ENCODE measurements at regions not wholly inside any gene's neighbourhood (a gene's known extent, or its start where the extent isn't known, plus 50 kb on each side); places are given as distances from the start of the nearest gene placed in this dataset.

DNA sequence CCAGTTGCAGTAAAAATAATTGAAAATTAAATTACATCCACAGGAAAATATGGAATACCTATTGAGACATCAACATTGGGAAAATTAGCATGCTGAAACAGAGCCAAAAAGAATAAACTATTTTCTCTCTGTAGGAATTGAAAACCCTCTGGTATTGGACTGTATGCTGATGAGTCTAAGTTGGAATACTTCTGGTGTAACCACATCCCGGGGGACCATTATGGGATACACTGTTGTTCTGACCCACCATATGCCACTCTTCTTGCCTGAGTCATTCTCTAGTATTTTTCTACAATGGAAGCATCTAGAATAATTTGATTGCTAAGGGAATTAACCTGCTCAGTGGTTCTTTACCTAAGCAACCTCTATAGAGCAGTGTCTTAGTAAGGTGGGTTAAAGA lies 640.7 kb upstream of the AGA start:
- no peak for DNase-seq (ENCODE audit: low read depth)
- H3K4me3 ChIP-seq (ENCODE audit: low read depth, low read length) = no peak overlapping the region

DNA sequence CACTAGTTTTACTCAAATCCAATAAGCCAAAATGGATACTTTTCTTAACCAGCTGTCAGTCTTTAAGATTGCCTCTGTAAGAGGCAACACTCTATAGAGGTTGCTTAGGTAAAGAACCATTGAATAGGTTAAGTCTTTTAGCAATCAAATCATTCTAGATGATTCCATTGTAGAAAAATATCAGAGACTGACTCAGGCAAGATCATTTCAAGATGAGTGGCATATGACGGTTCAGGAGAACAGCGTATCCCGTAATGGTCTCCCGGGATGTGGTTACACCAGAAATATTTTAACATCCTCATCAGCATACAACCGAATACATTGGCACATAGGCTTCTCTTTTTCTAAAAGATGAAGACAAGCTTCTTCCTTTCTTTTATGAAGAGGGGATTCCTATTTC lies 641.7 kb upstream of the AGA start:
- no peak for DNase-seq (ENCODE audit: low read depth)
- H3K4me3 ChIP-seq (ENCODE audit: low read depth, low read length) = no peak overlapping the region

DNA sequence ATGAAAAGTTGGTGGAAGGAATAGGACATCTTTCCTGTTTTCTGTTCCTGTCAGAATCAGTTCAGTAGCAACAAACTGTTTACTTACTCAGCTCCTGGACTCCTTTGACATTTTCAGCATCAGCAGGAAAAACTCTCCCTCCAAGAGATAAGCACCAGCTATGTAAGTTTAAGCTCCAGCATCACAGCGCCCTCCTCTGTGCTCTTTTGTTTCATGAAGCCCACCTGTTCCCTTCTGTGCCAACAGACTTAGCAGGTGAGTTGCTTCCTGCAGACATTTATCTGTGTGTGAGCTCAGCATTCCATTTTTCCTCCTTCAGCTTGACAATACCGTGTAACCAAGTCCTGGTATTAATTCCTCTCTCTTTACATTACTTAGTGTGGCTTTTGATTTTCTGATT lies 644.1 kb upstream of the AGA start:
- DNase-seq (ENCODE audit: low read depth) = no peak

DNA sequence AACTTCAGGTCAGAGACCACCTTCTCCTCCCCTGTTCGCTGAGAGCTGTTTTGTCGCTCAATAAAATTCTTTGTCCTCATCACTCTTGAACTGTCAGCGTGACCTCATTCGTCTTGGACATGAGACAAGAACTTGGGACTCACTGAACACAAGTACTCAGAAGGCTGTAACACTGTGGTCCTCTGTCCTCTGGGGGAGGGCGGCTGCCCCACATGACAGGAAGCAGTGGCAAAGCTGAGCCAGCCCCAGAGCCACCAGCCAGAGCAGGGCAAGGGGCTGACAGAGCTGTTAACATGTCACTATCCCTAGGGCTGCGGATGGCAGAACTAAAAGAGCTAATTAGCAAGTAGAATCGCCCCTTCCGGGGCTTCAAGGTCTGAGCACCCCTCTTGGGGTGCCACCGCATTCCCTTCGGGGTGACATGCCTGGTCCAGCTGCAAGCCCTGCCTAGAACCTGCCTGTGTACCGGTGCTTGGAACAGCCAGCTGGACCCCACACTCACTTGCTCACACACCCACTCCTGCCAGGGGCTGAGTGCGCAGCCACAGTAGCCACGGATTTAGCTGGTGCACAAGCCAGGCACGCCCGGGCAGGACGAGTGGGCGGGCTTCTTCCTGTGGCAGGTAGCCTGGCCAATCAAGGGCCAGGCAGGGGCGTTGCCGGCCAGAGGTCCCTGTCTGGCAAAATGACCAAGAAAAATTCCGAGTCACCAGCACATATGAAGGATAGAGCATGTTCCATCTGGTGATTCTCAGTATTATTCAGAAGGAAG lies 648.6 kb upstream of the AGA start:
- no peak overlapping the region for H3K4me3 ChIP-seq (ENCODE audit: low read depth, low read length)
- no peak for DNase-seq (ENCODE audit: low read depth)

More for the DNA sequence above, 644.1 kb upstream of the AGA start:
- no peak overlapping the region for H3K4me3 ChIP-seq (ENCODE audit: low read depth, low read length)

DNA sequence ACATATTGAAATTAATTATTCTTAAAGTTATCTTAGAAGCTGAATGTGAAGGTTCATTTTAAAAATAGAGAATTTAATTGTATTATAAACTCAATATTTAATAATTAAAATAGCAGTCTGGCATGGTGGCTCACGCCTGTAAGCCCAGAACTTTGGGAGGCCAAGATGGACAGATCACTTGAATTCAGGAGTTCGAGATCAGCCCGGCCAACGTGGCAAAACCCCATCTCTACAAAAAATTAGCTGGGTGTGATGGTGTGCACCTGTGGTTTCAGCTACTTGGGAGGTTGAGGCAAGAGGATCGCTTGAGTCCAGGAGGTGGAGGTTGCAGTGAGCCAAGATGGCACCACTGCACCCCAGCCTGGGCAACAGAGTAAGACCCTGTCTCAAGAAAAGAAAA lies 659.9 kb upstream of the AGA start:
- no peak for DNase-seq (ENCODE audit: low read depth)
- H3K4me3 ChIP-seq (ENCODE audit: low read depth, low read length) = no peak overlapping the region

DNA sequence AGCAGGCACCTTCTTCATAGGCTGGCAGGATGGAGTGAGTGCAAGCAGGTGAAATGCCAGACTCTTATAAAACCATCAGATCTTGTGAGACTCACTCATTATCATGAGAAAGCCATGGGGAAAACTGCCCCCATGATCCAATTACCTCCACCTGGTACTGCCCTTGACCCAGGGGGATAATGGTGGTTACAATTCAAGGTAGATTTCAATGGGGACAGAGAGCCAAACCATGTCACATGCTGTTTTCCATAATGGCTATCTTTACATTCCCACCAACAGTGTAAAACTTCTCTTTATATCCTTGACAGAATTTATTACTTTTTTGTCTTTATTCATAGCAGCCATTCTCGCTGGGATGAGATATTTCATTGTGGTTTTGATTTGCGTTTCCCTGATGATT lies 663.0 kb upstream of the AGA start:
- DNase-seq (ENCODE audit: low read depth) = no peak
- H3K4me3 ChIP-seq (ENCODE audit: low read depth, low read length) = no peak overlapping the region

DNA sequence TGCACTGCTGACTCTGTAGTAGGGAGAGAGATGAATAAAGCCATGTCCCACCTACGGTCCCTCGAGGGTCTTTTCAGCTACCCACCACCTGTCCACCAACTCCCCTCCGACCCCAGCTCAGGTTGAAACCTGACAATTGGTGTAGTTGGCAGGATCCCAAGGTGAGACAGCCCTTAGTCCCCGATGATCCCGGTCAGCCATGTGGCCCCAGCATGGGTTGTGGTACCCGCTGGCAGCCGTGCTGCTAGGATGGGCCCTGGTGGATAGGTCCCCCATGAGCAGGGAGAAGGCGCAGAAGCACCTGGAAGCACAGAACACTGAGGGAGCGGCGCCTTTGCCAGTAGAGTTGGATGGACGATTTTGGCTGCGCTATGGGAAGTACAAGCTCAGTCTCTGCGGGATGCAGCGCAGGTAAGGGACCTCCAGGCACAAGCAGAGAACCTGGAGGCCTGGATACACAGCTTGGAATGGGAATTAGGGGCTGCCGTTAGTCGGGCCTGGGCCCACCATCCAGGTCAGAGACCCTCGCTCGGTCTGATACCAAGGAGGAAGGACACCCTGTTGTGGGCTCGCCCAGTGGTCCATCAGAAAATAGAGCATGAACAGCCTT lies 694.6 kb upstream of the AGA start:
- H3K4me3 ChIP-seq (ENCODE audit: low read depth, low read length) = no peak overlapping the region
- DNase-seq (ENCODE audit: low read depth) = no peak

DNA sequence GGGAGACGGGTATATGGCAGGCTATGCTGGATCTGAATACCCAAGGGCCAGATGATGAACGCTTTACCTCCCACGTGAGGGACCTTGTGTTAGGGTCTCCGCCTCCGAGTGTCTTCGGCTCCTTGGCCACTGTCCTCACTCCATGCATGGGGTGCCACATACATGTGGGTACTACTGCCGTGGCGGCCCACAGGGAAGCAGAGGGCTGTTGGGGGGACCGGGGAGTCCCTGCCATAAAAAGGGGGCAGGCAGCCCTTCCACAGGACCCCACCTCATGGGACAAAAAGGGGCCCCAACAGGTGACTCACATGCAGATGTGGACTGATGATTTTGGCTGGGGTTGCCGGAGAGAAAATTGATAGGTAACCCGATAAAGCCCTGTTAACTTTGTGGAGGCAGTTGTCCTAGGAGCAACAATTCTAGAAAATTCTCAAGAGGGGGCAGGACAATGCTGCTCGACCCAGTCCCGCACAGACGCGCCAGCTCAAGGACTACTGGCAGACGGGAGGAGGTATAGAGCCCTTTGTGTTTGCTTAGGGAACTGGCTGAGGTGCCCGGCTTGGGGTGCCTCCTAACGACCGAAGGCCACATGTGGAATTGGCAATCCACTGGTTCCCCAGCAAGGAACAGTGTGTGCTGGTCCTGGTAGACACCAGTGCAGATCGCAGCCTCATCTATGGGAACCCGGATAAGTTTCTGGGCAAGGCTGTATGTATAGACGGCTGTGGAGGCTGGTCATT lies 695.7 kb upstream of the AGA start:
- no peak overlapping the region for H3K4me3 ChIP-seq (ENCODE audit: low read depth, low read length)
- DNase-seq (ENCODE audit: low read depth) = no peak

DNA sequence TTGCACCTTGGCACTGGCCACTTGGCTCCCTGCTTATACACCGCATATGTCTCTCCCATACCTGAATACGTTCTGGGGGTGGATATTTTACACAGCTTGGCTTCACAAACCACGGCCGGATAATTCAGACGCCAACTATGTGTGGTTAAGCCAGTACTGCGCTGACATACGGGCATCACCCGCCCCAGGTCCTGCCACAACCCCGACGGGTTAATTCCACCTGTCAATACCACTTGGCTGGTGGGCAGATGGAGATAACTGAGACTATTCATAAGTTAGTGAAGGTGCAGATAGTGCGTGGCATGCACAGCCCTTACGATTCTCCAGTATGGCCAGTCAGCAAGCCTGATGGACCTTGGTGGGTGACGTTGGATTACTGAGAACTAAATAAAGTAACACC lies 696.3 kb upstream of the AGA start:
- H3K4me3 ChIP-seq (ENCODE audit: low read depth, low read length) = no peak overlapping the region
- DNase-seq (ENCODE audit: low read depth) = no peak

DNA sequence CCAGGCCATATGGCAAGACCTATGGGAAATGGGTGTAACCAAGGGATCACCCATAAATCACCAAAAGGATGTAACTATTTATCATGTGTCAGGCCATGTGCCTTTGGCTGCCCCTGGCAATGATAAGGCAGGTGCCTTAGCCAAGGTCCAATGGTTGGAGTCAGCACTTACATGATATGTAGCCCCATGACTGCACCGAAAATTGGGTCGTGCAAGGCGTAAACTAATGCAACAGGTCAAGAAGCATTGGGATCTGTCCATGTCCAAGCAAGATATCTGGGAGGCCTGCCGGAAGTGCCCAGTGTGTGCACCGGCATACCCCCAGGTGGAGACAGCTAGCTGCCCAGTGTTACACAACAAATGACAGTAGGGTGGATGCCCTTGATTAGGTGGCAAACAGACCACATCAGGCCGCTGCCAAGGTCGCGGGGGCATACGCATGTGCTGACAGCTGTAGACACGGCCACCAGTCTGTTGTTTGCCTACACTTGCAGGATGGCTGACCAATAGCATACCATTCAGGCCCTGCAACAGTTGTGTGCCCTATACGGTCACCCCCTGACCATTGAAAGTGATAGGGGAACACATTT lies 698.2 kb upstream of the AGA start:
- no peak for DNase-seq (ENCODE audit: low read depth)
- no peak overlapping the region for H3K4me3 ChIP-seq (ENCODE audit: low read depth, low read length)

DNA sequence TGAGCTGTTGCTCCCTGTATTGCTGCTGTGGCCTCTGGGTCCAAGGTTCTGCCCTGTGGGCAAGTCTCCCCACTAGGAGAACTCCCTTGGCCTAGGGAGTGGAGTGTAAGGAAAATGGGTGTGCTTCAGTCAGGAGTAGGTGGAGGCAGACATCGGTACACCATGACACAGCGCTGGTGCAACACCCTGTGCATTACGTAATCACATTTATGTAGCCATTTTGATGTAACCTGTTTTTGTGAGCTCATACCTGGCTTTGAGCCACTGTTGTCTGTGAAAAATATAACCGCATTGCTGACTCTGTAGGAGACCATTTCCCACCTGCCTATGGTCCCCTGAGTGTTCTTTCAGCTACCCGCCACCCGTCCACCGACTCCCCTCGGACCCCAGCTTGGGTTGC lies 700.5 kb upstream of the AGA start:
- H3K4me3 ChIP-seq (ENCODE audit: low read depth, low read length) = no peak overlapping the region
- DNase-seq (ENCODE audit: low read depth) = no peak

DNA sequence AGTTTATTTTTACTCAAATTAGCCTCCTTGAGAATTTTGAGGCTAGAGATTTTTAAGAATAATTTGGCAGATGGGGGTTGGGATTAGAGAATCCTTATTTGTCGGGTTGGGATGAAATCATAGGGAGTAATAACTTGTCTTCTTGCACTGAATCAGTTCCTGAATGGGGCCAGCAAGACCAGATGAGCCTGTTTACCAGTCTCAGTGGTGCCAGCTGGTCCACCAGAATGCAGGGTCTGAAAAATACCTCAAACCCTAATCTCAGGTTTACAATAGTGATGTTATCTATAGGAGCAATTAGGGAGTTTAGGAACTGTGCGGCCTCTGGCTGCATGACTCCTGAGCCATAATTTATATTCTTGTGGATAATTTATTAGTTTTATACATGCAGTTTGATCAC lies 705.9 kb upstream of the AGA start:
- DNase-seq (ENCODE audit: low read depth) = no peak

DNA sequence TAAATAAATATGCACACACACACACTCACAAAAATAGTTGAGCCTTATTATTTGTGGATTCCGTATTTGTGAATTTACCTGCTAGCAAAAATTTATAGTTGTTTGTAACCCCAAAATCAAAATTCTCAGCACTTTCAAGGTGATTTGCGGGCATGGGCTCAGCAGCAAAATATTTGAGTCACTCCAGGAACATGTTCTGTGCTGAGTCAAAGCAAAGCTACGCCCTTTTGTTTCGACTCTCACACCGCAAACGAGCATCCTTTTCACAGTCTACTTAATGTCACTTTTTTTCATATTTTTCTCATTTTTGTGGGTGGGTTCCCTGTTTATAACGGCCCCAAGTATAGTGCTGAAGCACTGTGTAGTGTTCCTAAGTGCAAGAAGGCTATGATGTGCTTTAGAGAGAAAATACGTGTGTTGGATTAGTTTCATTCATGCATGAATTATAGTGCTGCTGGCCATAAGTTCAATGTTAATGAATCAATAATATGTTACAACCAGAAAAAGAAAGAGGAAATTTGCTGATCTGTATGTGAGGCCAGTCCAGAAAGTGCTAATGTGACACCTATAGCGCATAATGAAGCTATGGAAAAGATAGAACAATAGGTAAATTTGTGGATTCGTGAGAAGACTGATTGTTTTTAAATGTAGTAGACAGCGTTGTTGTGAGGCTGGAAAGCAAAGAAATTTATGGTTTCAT lies 723.2 kb upstream of the AGA start:
- DNase-seq (ENCODE audit: low read depth) = no peak
- no peak overlapping the region for H3K4me3 ChIP-seq (ENCODE audit: low read depth, low read length)

More for the DNA sequence above, 705.9 kb upstream of the AGA start:
- no peak overlapping the region for H3K4me3 ChIP-seq (ENCODE audit: low read depth, low read length)

DNA sequence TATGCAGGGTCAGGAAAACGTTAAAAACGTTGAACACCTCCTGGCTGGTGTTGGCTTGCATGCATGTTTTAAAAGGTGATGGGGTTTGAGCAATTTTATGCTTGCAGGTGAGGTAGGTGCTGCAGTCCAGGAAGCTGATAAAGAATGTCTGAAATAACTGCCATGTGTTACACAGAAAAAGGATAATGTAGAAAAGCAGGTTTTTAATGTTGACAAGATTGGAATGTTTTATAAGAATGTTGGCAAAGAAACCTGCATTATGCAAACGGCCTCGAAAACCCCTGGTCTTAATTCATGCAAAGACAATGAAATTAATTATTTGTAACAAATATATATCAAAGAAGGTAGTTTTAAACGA lies 723.7 kb upstream of the AGA start:
- H3K4me3 ChIP-seq (ENCODE audit: low read depth, low read length) = no peak overlapping the region
- no peak for DNase-seq (ENCODE audit: low read depth)

DNA sequence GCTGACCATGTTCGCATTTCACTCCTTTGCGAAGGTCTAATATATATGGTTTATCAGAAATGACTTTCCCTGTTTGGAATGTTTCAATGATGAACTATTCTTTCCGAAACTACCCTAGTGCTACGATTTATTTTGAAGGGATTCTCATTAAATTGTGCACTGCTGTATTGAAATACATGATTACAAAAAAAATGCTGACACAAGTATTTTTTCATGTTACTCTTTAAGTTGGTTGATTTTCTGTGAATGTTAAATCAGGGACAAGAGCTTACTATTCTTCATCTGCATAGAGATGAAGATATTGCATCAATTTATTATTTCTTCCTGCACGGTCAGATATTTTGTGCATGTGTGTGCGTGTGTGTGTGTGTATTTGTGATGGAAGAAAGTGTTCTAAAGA lies 731.5 kb upstream of the AGA start:
- DNase-seq (ENCODE audit: low read depth) = no peak
- no peak overlapping the region for H3K4me3 ChIP-seq (ENCODE audit: low read depth, low read length)

DNA sequence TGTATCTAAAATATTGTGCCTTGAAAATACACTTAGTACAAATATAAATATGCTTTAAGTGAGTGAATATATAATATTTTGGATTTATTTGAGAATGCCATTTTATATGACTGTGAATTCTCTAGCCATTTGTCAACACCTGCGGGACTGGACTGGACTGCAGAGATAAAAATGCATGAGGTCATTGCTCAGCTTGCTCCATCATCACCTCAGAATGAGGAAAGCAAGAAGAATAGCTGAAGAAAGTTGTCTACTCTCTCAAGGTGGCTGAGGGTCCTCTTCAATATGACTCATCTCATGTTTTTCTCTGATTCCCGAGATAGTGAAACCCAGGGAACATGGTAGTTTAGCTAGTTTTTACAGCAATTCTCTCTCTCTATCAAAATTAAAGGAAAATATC lies 732.5 kb upstream of the AGA start:
- no peak overlapping the region for H3K4me3 ChIP-seq (ENCODE audit: low read depth, low read length)
- DNase-seq (ENCODE audit: low read depth) = no peak

DNA sequence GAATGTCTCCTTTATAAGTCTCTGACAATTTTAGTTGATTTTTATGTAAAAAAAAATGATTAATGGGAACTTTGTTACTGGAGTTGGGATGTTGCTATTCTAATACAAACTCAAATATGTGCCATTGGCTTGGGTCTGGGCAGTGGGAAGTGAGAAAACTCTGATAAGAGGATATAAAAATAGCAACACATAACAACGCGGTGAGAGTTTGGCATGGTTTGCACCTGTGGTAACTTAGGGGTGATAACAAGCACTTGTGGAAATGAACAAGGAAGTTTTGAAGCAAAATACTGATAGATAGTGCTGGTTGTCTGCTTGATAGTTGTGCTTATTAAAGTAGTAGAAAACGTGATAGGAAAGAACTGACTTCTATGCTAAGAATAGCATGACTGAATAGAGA lies 743.3 kb upstream of the AGA start:
- DNase-seq (ENCODE audit: low read depth) = no peak
- no peak overlapping the region for H3K4me3 ChIP-seq (ENCODE audit: low read depth, low read length)

DNA sequence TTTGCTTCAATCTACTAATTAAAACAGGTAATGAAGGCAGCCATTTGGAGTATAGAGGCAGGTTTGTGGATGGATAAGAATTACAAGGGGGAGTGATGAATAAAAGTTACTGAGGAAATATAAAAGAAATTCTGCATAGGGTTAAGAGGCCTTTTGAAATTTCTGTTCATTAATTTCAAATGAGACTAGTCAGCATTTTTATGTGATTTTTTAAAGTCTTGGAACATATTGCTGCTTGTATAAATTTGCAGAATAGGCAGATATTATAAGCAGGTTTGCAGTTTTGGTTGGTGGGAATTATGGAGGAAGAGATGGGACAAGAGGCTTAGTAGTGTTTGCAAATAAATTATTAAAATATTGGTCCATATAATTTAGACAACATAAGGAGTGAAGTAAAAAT lies 750.4 kb upstream of the AGA start:
- no peak overlapping the region for H3K4me3 ChIP-seq (ENCODE audit: low read depth, low read length)
- no peak for DNase-seq (ENCODE audit: low read depth)

DNA sequence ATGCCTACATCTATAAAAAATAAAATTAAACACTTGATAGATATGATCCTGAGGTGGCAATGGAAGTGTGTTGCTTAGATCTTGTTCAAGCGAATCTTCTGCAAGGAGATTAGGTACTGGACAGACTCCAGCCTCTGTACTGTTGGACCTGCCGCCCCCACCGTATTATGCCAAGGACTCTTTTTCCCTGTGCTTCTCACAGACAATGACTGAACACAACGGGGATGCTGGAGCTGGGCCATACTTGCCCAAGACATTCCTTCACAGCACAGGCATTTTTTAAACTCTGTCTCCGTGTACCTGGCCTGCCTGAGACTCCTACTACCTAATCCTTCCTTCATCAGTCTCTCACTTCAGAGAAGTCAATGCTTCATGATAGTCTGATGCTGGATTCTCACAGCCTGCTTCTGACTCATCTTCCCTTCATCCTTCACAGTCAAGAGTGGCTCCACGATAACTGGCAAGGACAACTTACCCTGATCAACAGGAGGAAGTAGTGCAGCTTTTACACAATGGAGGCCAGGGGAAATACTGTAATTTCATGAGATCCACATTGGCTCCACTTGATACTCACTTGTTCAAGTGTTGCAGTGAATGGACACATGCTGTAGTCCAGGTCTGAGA lies 754.6 kb upstream of the AGA start:
- no peak for DNase-seq (ENCODE audit: low read depth)
- no peak overlapping the region for H3K4me3 ChIP-seq (ENCODE audit: low read depth, low read length)

DNA sequence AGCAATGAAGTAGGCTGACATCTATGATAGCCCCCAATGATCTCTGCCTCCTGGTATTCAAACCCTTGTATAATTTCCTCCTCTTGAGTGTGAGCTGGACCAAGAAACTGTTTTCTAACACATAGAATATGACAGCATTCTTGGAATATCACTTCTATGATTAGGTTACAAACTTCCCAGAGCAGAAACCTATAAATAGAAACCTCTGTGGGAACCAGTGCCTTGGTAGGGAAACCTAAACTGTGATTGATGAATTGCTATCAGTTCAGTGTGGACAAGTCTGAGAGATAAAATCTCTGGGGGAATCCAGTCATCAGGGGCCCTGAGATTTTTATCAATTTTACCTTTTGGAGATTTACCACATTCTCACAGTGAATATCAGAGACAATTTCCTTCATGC lies 756.5 kb upstream of the AGA start:
- H3K4me3 ChIP-seq (ENCODE audit: low read depth, low read length) = no peak overlapping the region
- DNase-seq (ENCODE audit: low read depth) = no peak

Measured in skeletal muscle cell (primary cell).